SK-N-SH treated with all-trans-retinoic acid at 6 μM for 48 hours (cell line): ENCODE measurements at regions not wholly inside any gene's neighbourhood (a gene's known extent, or its start where the extent isn't known, plus 50 kb on each side); places are given as distances from the start of the nearest gene placed in this dataset.

Experiments
- ATAC-seq: fragments of 200-7000 bp; cut with Tn5 transposase; 3 replicates; pipeline ENCODE4 v1.9.1; 2020; ENCODE audit warnings: mild to moderate bottlenecking, moderate library complexity
- CSRNP3 ChIP-seq: fragments of 250-450 bp; sonication (Bioruptor Pico); IDR thresholded peaks from 2 replicates; pipeline ENCODE4 v1.5.1; 2021; ENCODE audit warnings: mild to moderate bottlenecking, moderate library complexity
- OSR1 ChIP-seq: fragments of 250-450 bp; sonication (Bioruptor Pico); IDR thresholded peaks from 2 replicates; pipeline ENCODE4 v1.8.0; 2022; ENCODE audit warnings: moderate library complexity, mild to moderate bottlenecking, inconsistent platforms
- PPARA ChIP-seq: fragments of 250-450 bp; sonication (Bioruptor Pico); IDR thresholded peaks from 2 replicates; pipeline ENCODE4 v1.5.0; 2020; ENCODE audit warnings: mild to moderate bottlenecking, borderline replicate concordance
- RARB ChIP-seq: fragments of 250-450 bp; sonication (Bioruptor Pico); IDR thresholded peaks from 2 replicates; pipeline ENCODE4 v1.8.0; 2021; ENCODE audit warnings: mild to moderate bottlenecking, moderate library complexity
- SNAI2 ChIP-seq: fragments of 250-450 bp; sonication (Bioruptor Pico); IDR thresholded peaks from 2 replicates; pipeline ENCODE4 v1.5.0; 2020; ENCODE audit warnings: mild to moderate bottlenecking, moderate library complexity
- TOX ChIP-seq: fragments of 250-450 bp; sonication (Bioruptor Pico); IDR thresholded peaks from 2 replicates; pipeline ENCODE4 v1.8.0; 2021; ENCODE audit warnings: mild to moderate bottlenecking, moderate library complexity, borderline replicate concordance
- TSHZ2 ChIP-seq: fragments of 250-450 bp; sonication (Bioruptor Pico); IDR thresholded peaks from 2 replicates; pipeline ENCODE4 v1.5.0; 2020; ENCODE audit warnings: mild to moderate bottlenecking, moderate library complexity
- ZC3H10 ChIP-seq: fragments of 250-450 bp; sonication (Bioruptor Pico); IDR thresholded peaks from 2 replicates; pipeline ENCODE4 v1.5.1; 2021; ENCODE audit warnings: mild to moderate bottlenecking, moderate library complexity
- ZNF565 ChIP-seq: fragments of 450-650 bp; formaldehyde crosslinking; conservative IDR thresholded peaks from 2 replicates; pipeline ENCODE4 v1.5.0; 2020; ENCODE audit warnings: low read depth, mild to moderate bottlenecking, moderate library complexity
- ZNF70 ChIP-seq: fragments of 450-650 bp; formaldehyde crosslinking; IDR thresholded peaks from 2 replicates; pipeline ENCODE4 v1.5.0; 2020; ENCODE audit warnings: mild to moderate bottlenecking, moderate library complexity
- ZNF8 ChIP-seq: fragments of 450-650 bp; formaldehyde crosslinking; IDR thresholded peaks from 2 replicates; pipeline ENCODE4 v1.5.0; 2020; ENCODE audit warnings: mild to moderate bottlenecking, moderate library complexity
- TF ChIP-seq, protein P1 (sequence below): fragments of 250-450 bp; sonication (Bioruptor Pico); IDR thresholded peaks from 2 replicates; pipeline ENCODE4 v1.8.0; 2020; ENCODE audit warnings: mild to moderate bottlenecking, moderate library complexity, borderline replicate concordance

- TF ChIP-seq, protein P1, sequence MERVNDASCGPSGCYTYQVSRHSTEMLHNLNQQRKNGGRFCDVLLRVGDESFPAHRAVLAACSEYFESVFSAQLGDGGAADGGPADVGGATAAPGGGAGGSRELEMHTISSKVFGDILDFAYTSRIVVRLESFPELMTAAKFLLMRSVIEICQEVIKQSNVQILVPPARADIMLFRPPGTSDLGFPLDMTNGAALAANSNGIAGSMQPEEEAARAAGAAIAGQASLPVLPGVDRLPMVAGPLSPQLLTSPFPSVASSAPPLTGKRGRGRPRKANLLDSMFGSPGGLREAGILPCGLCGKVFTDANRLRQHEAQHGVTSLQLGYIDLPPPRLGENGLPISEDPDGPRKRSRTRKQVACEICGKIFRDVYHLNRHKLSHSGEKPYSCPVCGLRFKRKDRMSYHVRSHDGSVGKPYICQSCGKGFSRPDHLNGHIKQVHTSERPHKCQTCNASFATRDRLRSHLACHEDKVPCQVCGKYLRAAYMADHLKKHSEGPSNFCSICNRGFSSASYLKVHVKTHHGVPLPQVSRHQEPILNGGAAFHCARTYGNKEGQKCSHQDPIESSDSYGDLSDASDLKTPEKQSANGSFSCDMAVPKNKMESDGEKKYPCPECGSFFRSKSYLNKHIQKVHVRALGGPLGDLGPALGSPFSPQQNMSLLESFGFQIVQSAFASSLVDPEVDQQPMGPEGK (CRISPR knock-in tag), result no peak
- no peak for TF ChIP-seq TOX
- ATAC-seq, result no peak
These were observed 50.8 kb upstream of the TPM1 start for GRCh38 chr15:62991698-62992097.

GRCh38 chr15:62992302-62992701 lies 50.2 kb upstream of the TPM1 start:
- TF ChIP-seq SNAI2 (no peak), ZNF8 (CRISPR knock-in tag) (no peak), TSHZ2 (no peak), RARB (CRISPR knock-in tag) (no peak), CSRNP3 (CRISPR knock-in tag) (no peak), TOX (no peak), ZNF70 (CRISPR knock-in tag) (no peak), PPARA (CRISPR knock-in tag) (no peak), ZNF565 (CRISPR knock-in tag) (no peak), OSR1 (CRISPR knock-in tag) (no peak), ZC3H10 (CRISPR knock-in tag) (no peak)
- no peak for ATAC-seq
